Fibroblast of skin of right biceps (primary cell): ENCODE measurements at regions not wholly inside any gene's neighbourhood (a gene's known extent, or its start where the extent isn't known, plus 50 kb on each side); places are given as distances from the start of the nearest gene placed in this dataset.

Experiments used
- DNase-seq: peaks from one replicate; pipeline ENCODE4 v3.0.0-alpha.2; 2013

- DNase-seq, result no peak
Measured at GRCh38 chr14:22449600-22449905, 139.5 kb downstream of the DAD1 start.

DNA sequence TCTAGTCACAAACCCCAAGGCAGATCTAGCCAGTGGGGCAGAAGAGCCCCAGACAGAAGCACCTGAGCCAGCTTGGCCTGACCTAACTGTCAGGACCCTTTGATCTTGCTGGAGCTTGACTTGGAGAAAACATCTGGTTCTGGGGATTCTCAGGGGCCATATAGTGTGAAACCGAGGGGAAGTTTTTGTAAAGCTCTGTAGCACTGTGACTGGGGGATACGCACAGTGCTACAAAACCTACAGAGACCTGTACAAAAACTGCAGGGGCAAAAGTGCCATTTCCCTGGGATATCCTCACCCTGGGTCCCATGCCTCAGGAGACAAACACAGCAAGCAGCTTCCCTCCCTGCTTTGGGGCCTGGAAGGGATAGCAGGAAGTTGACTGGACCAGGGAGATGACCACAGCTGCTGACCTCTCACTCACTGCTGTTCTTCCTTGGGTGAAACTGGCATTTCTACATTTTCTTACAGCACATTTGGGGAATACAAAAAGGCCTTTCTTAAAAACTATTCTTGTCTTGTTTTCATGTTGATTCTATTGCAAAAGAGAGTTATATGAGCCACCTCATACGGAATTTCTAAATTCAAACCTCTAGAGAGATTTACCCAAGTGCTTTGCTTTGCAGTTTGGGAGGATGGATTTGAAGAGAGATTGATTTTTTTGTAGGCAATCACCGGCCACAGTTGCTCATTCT, 140.0 kb downstream of the DAD1 start:
- no peak for DNase-seq

GRCh38 chr14:22448035-22448904, 140.8 kb downstream of the DAD1 start:
- DNase-seq, result no peak

GRCh38 chr14:22438742-22439141, 150.3 kb downstream of the DAD1 start:
- no peak for DNase-seq

DNA sequence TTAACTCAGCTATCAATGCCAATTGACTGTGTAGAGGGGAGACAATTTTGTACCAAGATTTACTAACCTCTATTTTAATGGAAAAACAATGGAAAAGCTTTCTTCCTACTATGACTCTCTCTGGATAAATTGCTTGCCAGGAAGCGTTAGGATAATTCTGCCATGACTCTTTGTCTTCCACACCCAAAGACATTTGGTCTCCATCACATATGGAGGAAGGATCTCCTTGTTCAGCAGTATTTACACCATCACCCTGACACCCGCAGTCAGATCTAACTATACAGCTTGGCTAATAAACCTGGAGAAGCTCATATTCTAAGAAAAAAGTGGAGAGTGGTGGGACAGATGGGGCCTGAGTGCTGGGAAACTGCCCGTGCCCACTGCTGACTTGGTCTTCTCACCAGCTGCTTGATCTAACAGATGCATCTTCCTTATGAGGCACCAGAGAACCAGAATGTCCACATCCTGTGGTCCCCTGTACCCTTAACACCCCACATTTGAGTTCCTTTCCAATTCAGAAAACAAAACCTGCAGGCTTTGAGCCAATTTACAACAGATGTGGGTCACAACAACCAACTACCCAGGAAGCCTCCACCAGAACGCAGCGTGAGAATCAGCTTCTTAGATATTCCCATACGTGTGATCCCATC, 154.0 kb downstream of the DAD1 start:
- DNase-seq, result no peak

GRCh38 chr14:22434030-22434429, 155.0 kb downstream of the DAD1 start:
- no peak for DNase-seq

DNA sequence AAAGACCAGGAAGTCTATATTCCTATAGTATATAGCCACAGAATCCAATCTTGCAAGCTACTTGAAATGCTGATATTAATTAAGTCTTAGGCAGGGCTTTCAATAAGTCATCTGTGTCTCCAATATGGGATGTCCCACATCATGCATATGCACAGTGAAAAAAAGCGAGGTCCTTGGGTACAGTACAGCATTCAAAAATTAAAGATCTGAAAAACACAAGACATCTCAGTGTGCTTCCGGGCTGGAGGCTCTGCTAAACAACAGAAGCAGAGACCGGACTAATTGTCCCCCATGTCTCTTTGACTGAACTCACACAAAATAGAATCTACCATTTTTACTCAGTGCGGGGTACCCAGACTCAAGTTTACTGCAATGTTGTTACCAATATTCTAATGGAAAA, 156.0 kb downstream of the DAD1 start:
- no peak for DNase-seq

GRCh38 chr14:22432348-22432976, 156.6 kb downstream of the DAD1 start:
- DNase-seq, result peak; percentile 93

DNA sequence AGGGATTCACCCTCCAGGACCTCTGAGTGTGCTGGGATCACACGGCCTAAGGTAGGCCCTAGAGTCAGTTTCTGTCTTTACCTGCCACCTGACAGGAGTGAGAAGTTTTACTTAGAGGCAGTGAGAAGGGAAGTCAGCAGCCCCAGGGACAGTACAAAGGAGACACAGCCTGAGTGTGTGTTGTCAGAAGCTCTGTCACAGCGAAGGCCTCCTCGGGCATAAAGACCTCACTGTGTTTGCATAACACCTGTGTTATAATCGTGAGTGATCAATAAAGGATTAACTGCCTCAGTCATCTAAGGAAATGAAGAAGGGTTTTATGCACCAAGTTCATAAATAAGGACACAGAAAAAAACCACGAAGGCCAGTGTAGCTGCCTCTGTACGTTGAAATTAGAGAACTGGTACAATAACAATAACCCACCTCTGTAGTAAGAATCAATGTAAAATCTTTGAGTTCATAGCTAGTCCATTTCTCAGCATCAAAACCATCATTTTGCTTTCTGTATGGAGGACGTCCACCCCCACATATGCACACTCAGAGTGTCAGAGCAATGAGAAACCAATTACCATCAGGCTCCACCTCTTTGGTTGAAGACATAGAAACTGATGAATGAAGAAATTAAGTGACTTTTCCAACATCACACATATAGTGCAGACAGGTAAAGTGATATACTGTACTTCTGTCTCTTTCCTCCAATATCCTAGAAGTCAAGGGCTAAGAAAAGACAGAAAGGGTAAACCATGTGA, 159.3 kb downstream of the DAD1 start:
- DNase-seq, result no peak

DNA sequence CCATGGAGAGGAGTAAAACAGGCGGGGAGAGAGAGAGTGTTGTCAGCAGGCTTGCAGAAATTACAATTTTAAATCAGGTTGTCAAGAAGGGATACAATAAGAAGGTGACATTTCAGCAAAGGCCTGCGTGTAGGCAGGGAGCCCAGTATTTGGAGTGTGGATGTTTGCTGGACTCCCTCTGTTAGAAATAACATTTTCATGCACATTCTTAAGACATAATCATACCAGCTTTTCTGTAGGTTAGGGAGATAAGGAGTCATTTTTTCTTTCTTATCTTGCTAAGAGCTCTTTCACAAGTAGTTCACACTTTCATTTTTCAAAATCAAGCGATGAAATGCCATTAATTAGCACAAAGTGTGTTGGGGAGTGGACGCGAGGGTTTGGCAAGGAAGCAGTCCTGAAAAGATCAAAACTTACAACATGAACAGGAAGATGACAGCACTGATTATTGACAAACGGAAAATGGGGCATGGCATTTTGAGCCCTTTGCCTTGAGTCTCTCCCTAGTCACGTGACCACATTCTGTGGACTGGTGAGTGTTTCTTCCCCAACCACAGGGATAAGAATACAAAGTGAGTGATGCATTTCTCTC, 160.2 kb downstream of the DAD1 start:
- DNase-seq, result peak; percentile 31

GRCh38 chr14:22427771-22428231, 161.2 kb downstream of the DAD1 start:
- peak; percentile 55 for DNase-seq

- DNase-seq, result no peak
Measured at GRCh38 chr14:22426711-22427110, 162.3 kb downstream of the DAD1 start.

- DNase-seq, result no peak
Measured at GRCh38 chr14:22423958-22424357, 165.1 kb downstream of the DAD1 start.

GRCh38 chr14:22422238-22422637, 166.8 kb downstream of the DAD1 start:
- no peak for DNase-seq

- peak; percentile 10 for DNase-seq
Measured at GRCh38 chr14:22420598-22421186, 168.3 kb downstream of the DAD1 start.

DNA sequence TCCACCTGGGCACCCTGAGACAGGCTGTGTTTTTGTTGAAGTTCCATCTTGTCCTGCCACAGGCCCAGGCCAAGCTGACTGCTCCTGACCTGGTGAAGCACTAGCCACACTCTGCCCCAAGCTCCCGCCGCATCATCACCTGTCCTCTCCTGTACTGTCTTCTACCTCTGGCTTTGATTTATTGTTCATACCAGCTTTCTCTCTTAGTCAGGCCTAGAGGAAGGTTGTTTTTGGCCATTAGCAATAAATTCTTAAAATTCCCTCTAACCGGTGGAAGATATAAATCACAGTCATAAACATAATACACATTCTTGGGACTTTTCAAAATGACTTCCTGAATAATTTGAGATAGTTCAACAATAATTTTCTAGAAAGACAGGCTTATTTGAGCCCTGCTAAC, 169.4 kb downstream of the DAD1 start:
- DNase-seq, result peak; percentile 58

- no peak for DNase-seq
Measured at GRCh38 chr14:22418631-22419030, 170.4 kb downstream of the DAD1 start.

DNA sequence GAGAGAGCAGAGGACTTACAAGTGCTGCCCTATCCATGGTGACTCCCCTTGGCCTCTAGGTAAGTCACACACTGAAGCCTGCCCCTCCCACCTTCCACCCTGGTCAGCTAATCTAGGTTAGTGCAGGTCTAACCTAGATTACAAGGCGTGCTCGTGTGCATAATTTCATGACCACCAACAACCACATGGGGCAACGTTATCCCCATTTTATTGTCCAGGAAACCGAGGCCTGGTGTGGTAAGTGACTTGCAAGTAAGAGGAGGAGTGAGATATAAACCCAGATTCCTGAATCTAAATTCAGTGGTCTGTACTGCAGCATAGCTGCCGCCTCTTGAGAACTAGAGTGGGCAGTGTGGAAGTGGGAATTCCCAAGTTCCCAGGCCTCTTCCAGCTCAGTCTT, 171.1 kb downstream of the DAD1 start:
- DNase-seq, result no peak

- no peak for DNase-seq
Measured at GRCh38 chr14:22416193-22416592, 172.8 kb downstream of the DAD1 start.

DNA sequence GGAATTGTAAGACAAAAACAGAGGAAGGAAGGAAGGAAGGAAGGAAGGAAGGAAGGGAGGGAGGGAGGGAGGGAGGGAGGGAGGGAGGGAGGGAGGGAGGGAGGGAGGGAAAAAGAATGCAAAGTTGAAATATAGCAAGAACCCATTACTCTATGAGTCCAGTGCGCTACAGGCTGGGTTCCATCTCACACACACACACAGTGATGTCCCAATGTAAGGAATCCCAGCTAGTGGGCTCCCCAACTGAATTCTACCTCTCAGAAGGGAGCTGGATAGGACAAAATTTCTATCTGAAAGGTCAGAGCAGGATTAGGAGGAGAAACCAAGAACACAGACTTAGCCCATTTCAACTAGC, 173.4 kb downstream of the DAD1 start:
- no peak for DNase-seq

DNA sequence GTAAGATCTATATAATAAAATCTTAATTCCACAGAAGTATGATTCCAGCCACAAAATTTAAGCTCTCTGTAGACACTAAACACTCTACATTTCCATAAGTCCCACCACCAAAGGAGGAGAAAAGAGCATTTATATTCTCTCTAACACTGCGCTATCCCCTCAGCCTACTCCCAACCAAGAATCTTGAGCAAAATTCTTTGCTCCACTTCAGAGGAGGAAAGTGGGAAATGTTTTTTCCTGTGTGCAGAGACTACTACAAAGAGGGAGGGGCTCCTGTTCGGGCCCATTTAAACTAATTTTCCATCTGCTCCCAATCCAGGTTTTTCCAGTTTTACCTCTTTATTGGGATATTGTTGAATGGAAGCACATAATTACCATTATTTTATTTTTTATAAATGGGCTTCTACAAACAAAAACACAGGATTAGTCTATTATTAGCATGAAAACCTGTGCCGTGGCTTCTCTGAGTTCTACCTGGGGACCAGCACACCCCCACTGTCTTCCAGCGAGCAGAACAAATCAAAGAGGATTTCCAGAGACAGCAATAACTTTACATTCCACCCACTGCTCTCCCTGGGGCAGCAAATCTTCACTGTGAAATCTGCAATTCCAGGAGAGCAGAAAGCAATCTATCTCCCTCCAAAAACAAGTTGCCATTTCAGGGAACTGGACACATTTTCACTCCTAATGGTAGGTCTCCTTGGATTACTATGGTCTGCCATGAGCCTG, 174.0 kb downstream of the DAD1 start:
- DNase-seq, result no peak
